ENCODE measurements at regions not wholly inside any gene's neighbourhood (a gene's known extent, or its start where the extent isn't known, plus 50 kb on each side); places are given as distances from the start of the nearest gene placed in this dataset.

- H3K4me1 ChIP-seq (replicated peaks in 1 of 2; ENCODE audit: control insufficient read depth in 2 of 2, insufficient read depth in 2 of 2, low read length in 2 of 2): no peaks in the 10 kb centered on the region
- H3K9me3 ChIP-seq (replicated peaks; ENCODE audit: control insufficient read depth, insufficient read depth, low read depth, low read length): no peaks in the 10 kb centered on the region
- ATAC-seq (no peak), DNase-seq (ENCODE audit: extremely low read depth in 1 of 4, low spot score in 3 of 4) (no peak), FAIRE-seq (no peak)
- ChIA-PET CTCF (ENCODE audit: low intra/inter-chr PET ratio) (no interaction called here), POLR2A (no interaction called here)
- no peak overlapping the region for H3K9ac ChIP-seq (ENCODE audit: insufficient read depth in 1 of 2, low read depth in 2 of 2, low read length in 2 of 2)
- H3K27me3 ChIP-seq (ENCODE audit: control insufficient read depth in 2 of 2, insufficient read depth in 2 of 2, low read length in 2 of 2): no peaks in the 10 kb centered on the region
- intact Hi-C loops (cut with micrococcal nuclease) (no loop called here), in situ Hi-C loops (cut with MboI) (no loop called here)
- no peak overlapping the region for H2AFZ ChIP-seq (ENCODE audit: low read depth, low read length)
- H3K4me3 ChIP-seq: no peak overlapping the region
- no peaks in the 10 kb centered on the region for H3K9me1 ChIP-seq (ENCODE audit: control insufficient read depth, insufficient read depth, low read length)
- no peaks in the 10 kb centered on the region for H3K79me2 ChIP-seq (ENCODE audit: control insufficient read depth, insufficient read depth, low read length)
- H3K27ac ChIP-seq (ENCODE audit: extremely low read depth, low read depth, low read length): no peak overlapping the region
- no TSS peak for BruUV-seq (replicated peaks)
- no peaks in the 10 kb centered on the region for H3K36me3 ChIP-seq (ENCODE audit: control insufficient read depth, insufficient read depth, low read length)
- no peak overlapping the region for H3K4me2 ChIP-seq (ENCODE audit: insufficient read depth, low read length)
- TF ChIP-seq SMARCA4 (IDR thresholded peaks at IDR 0.05) (no peak), GATAD2B (IDR thresholded peaks at IDR 0.05; ENCODE audit: borderline replicate concordance) (no peak), BCL6 (CRISPR knock-in tag; IDR thresholded peaks at IDR 0.05) (no peak), STAG1 (CRISPR knock-in tag; IDR thresholded peaks at IDR 0.05; ENCODE audit: borderline replicate concordance) (no peak), STAT5B (CRISPR knock-in tag; IDR thresholded peaks at IDR 0.05) (no peak), CHD1 (IDR thresholded peaks at IDR 0.05; ENCODE audit: low read length) (no peak), RBBP5 (IDR thresholded peaks at IDR 0.05; ENCODE audit: borderline replicate concordance, insufficient read depth, low read length, poor library complexity, severe bottlenecking) (no peak), TGIF2 (CRISPR knock-in tag; IDR thresholded peaks at IDR 0.05) (no peak), SMARCA5 (IDR thresholded peaks at IDR 0.05) (no peak), CAMTA2 (CRISPR knock-in tag; conservative IDR thresholded peaks at IDR 0.05) (no peak), ILF3 (IDR thresholded peaks at IDR 0.05; ENCODE audit: borderline replicate concordance) (no peak), JUND (IDR thresholded peaks at IDR 0.05; ENCODE audit: borderline replicate concordance, low read depth, low read length) (no peak), JUND (tag; IDR thresholded peaks at IDR 0.05; ENCODE audit: borderline replicate concordance, low read depth, low read length) (no peak), TAF1 (IDR thresholded peaks at IDR 0.05; ENCODE audit: control insufficient read depth, extremely low read depth, insufficient read depth, low read length, severe bottlenecking) (no peak), E2F5 (CRISPR knock-in tag; IDR thresholded peaks at IDR 0.05) (no peak), CBX1 (IDR thresholded peaks at IDR 0.05; ENCODE audit: low read depth) (no peak)
- 0% methylated on average over 2 of the region's 3 CpGs for WGBS (ENCODE audit: insufficient coverage, low coverage, missing lambda C conversion rate)
- H4K20me1 ChIP-seq (replicated peaks; ENCODE audit: control insufficient read depth, insufficient read depth, low read length): no peaks in the 10 kb centered on the region
Observed at GRCh38 chr3:55408193-55408826, 78.8 kb downstream of the WNT5A start.
